Pancreas (tissue), 10 donors: ENCODE measurements at regions not wholly inside any gene's neighbourhood (a gene's known extent, or its start where the extent isn't known, plus 50 kb on each side); places are given as distances from the start of the nearest gene placed in this dataset.

Experiments
- ATAC-seq, 4 donors: fragments of 200-7000 bp; cut with Tn5 transposase; one replicate each; pipeline versions ENCODE4 v1.8.0 to v1.9.1; 2020; ENCODE audit warnings: mild to moderate bottlenecking in 4 of 4, moderate library complexity in 4 of 4
- DNase-seq, 6 donors: peaks; one replicate each; pipeline ENCODE4 v3.0.0-alpha.2; 2020
- FAIRE-seq: peaks from 2 replicates; lab custom pipeline; 2012; peaks lifted over from hg19 to GRCh38; lab: Jason Lieb, UNC
- H3K27ac ChIP-seq, 4 donors: fragments of 200-600 bp; sonication (generic); 1 replicate in 3 of 4; 2 replicates in 1 of 4; pipeline versions ENCODE4 v1.5.0 to v1.8.0; 2020
- H3K27me3 ChIP-seq, 4 donors: fragments of 200-600 bp; one replicate each; pipeline ENCODE4 v1.8.0; 2021
- H3K36me3 ChIP-seq, 3 donors: fragments of 200-600 bp; sonication (generic) in 1 of 3; one replicate each; pipeline versions ENCODE4 v1.5.0 to v1.8.0; 2020 to 2021
- H3K4me1 ChIP-seq, 3 donors: fragments of 200-600 bp; one replicate each; pipeline ENCODE4 v1.8.0; 2021
- H3K4me3 ChIP-seq, 4 donors: fragments of 200-600 bp; sonication (generic) in 2 of 4; one replicate each; pipeline versions ENCODE4 v1.5.0 to v1.8.0; 2020 to 2021
- H3K9me3 ChIP-seq, 4 donors: fragments of 200-600 bp; one replicate each; pipeline ENCODE4 v1.8.0; 2021
- CTCF ChIP-seq, 4 donors: fragments of 200-600 bp; sonication (generic) in 3 of 4; IDR thresholded peaks; one replicate each; pipeline versions ENCODE4 v1.5.0 to v1.8.0; 2021; ENCODE audit warnings: antibody characterized with exemption in 4 of 4
- WGBS, 2 donors: extraction: QIAGEN DNeasy Blood & Tissue Kit; methylation state at CpG; one replicate each; pipeline ENCODE4 v1.1.7; 2013; 5-methylcytosine and 5-hydroxymethylcytosine counted together
- intact Hi-C, 3 donors: fragments of 100-400 bp; cut with DNase I; formaldehyde crosslinking; loops; one replicate each; pipeline versions ENCODE4 v1.11.1 to v1.14.2; 2022
- donor health status: healthy with polysubstance abuse.
- donor health status: DM: no; HTN: no; CAD: no; lungs with moderate emphysema.
- donor health status: DM: no; HTN: no; CAD: no.
- donor health status: control.
- donor health status: control.
- donor health status: Bipolar disorder and iron deficiency.
- donor health status: DM: yes; HTN: yes; CAD: no.
- donor health status: DM: no; HTN: no; CAD: no.
- donor health status: DM: no; HTN: no; CAD: no.
- donor health status: DM: yes; HTN: yes; CAD: no.

GRCh38 chr14:98599082-98599481 lies 672.9 kb downstream of the BCL11B start:
- Histone ChIP-seq H3K4me1 (no peaks in the 10 kb centered on the region), H3K27ac (no peak overlapping the region), H3K9me3 (no peaks in the 10 kb centered on the region), H3K4me3 (no peak overlapping the region), H3K27me3 (no peaks in the 10 kb centered on the region), H3K36me3 (no peaks in the 10 kb centered on the region)
- ATAC-seq: no peak
- TF ChIP-seq CTCF (IDR thresholded peaks at IDR 0.05): no peak
- DNase-seq: no peak
- intact Hi-C loops: no loop called here
- WGBS, 2 donors: 44 to 61% methylated on average over 5 of the region's 5 CpGs
- no peak for FAIRE-seq

GRCh38 chr14:98602983-98603382 lies 669.0 kb downstream of the BCL11B start:
- FAIRE-seq (no peak), DNase-seq (no peak), ATAC-seq (no peak)
- intact Hi-C loops: no loop called here
- no peaks in the 10 kb centered on the region for H3K9me3 ChIP-seq
- TF ChIP-seq CTCF (IDR thresholded peaks at IDR 0.05): no peak
- 43 to 45% methylated on average over 7 of the region's 7 CpGs for WGBS, 2 donors
- H3K4me1 ChIP-seq: no peaks in the 10 kb centered on the region
- H3K36me3 ChIP-seq: no peaks in the 10 kb centered on the region
- H3K4me3 ChIP-seq: no peak overlapping the region
- no peak overlapping the region for H3K27ac ChIP-seq
- H3K27me3 ChIP-seq: no peaks in the 10 kb centered on the region

- no peaks in the 10 kb centered on the region for H3K9me3 ChIP-seq
- no peaks in the 10 kb centered on the region for H3K27me3 ChIP-seq
- DNase-seq: no peak
- H3K4me1 ChIP-seq: no peaks in the 10 kb centered on the region
- no peak for TF ChIP-seq CTCF (IDR thresholded peaks at IDR 0.05)
- WGBS, 2 donors: 60 to 85% methylated on average over 2 of the region's 2 CpGs
- H3K27ac ChIP-seq: no peak overlapping the region
- intact Hi-C loops: no loop called here
- H3K4me3 ChIP-seq: no peak overlapping the region
- no peaks in the 10 kb centered on the region for H3K36me3 ChIP-seq
- ATAC-seq: no peak
- FAIRE-seq: no peak
These were observed 667.0 kb downstream of the BCL11B start for GRCh38 chr14:98605043-98605442.

- intact Hi-C loops: no loop called here
- WGBS, 2 donors: 45 to 55% methylated on average over 8 of the region's 8 CpGs
- no peaks in the 10 kb centered on the region for H3K36me3 ChIP-seq
- H3K9me3 ChIP-seq: no peaks in the 10 kb centered on the region
- FAIRE-seq: no peak
- H3K4me1 ChIP-seq: no peaks in the 10 kb centered on the region
- H3K27me3 ChIP-seq: no peaks in the 10 kb centered on the region
- DNase-seq: no peak
- no peak overlapping the region for H3K27ac ChIP-seq
- no peak for TF ChIP-seq CTCF (IDR thresholded peaks at IDR 0.05)
- no peak for ATAC-seq
- H3K4me3 ChIP-seq: no peak overlapping the region
These were observed 665.9 kb downstream of the BCL11B start for GRCh38 chr14:98606041-98606640.

GRCh38 chr14:98606816-98607215 lies 665.2 kb downstream of the BCL11B start:
- Histone ChIP-seq H3K27ac (no peak overlapping the region), H3K27me3 (no peaks in the 10 kb centered on the region), H3K4me3 (no peak overlapping the region), H3K9me3 (no peaks in the 10 kb centered on the region), H3K36me3 (no peaks in the 10 kb centered on the region), H3K4me1 (no peaks in the 10 kb centered on the region)
- no peak for ATAC-seq
- TF ChIP-seq CTCF (IDR thresholded peaks at IDR 0.05): no peak
- 64 to 79% methylated on average over 4 of the region's 4 CpGs for WGBS, 2 donors
- no peak for FAIRE-seq
- intact Hi-C loops: no loop called here
- DNase-seq: no peak
